ENCODE measurements at regions not wholly inside any gene's neighbourhood (a gene's known extent, or its start where the extent isn't known, plus 50 kb on each side); places are given as distances from the start of the nearest gene placed in this dataset.
"Not testable (repeated sequence)": the region's sequence is repeated elsewhere in the genome, so short reads cannot be mapped to it uniquely, and the experiment has no call there.

DNA sequence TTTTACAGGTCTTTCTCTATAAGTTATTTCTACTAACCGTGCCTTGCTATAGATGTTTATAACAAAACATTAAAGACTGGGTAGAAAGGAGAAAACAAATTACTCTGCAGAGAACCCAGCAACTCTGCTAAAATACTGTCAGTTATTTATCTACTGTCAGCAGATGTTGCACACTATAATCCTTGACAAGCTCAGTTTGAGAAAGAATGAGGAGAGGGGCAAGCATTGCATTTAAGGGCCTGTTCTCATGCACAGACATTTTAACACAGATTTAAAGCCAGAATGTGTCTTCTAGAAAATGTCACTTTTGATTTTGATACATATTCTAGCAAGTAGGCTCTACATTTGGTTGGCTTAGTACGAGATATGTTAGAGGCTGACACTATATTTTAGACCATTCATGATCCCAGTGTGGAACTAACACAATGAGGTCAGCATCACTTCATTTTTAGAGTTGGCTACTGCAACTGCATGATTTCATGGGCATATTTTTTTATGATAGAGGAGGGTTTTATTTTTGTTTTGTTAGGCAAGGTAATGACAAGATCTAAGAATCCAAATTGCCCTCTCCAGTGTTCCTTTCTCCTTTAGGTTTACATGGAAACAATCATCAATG, 516.4 kb downstream of the ZEB2 start:
- H3K4me3 ChIP-seq (ENCODE audit: low read depth, low read length) = no peak overlapping the region
- TF ChIP-seq, protein P1, sequence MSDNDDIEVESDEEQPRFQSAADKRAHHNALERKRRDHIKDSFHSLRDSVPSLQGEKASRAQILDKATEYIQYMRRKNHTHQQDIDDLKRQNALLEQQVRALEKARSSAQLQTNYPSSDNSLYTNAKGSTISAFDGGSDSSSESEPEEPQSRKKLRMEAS (IDR thresholded peaks at IDR 0.05; ENCODE audit: low read depth, low read length) = no peak
- no peak for TF ChIP-seq POLR2A (IDR thresholded peaks at IDR 0.05; ENCODE audit: extremely low read depth, insufficient read length)
- TF ChIP-seq, protein P2, sequence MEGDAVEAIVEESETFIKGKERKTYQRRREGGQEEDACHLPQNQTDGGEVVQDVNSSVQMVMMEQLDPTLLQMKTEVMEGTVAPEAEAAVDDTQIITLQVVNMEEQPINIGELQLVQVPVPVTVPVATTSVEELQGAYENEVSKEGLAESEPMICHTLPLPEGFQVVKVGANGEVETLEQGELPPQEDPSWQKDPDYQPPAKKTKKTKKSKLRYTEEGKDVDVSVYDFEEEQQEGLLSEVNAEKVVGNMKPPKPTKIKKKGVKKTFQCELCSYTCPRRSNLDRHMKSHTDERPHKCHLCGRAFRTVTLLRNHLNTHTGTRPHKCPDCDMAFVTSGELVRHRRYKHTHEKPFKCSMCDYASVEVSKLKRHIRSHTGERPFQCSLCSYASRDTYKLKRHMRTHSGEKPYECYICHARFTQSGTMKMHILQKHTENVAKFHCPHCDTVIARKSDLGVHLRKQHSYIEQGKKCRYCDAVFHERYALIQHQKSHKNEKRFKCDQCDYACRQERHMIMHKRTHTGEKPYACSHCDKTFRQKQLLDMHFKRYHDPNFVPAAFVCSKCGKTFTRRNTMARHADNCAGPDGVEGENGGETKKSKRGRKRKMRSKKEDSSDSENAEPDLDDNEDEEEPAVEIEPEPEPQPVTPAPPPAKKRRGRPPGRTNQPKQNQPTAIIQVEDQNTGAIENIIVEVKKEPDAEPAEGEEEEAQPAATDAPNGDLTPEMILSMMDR (IDR thresholded peaks at IDR 0.05; ENCODE audit: low read depth, low read length) = no peak
- DNase-seq (ENCODE audit: low read depth) = no peak

DNA sequence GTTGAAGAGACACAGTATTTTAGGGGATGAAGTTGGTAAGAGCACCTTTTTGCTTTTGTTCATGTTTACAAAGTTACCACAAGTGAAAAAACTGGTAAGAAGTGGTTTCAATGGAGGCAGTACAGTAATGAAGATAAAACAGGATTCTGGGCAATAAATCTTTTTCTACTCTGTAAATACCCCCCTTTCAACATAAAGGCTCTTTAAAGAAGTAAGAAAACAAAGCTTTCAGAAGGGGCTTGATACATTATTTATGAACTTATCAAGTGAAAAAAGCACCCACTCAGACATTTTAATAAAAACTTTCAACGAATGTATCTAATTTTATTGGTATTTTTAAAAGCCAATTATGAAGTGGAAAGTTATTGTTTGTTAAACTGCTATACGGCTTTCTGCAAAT, 522.9 kb downstream of the ZEB2 start:
- H3K4me3 ChIP-seq (ENCODE audit: low read depth, low read length) = no peak overlapping the region
- no peak for DNase-seq (ENCODE audit: low read depth)
- TF ChIP-seq, protein P2 (IDR thresholded peaks at IDR 0.05; ENCODE audit: low read depth, low read length) = no peak
- TF ChIP-seq MYC (IDR thresholded peaks at IDR 0.05; ENCODE audit: low read depth, low read length) (no peak), POLR2A (IDR thresholded peaks at IDR 0.05; ENCODE audit: extremely low read depth, insufficient read length) (no peak)
- TF ChIP-seq, protein P1 (IDR thresholded peaks at IDR 0.05; ENCODE audit: low read depth, low read length) = no peak

DNA sequence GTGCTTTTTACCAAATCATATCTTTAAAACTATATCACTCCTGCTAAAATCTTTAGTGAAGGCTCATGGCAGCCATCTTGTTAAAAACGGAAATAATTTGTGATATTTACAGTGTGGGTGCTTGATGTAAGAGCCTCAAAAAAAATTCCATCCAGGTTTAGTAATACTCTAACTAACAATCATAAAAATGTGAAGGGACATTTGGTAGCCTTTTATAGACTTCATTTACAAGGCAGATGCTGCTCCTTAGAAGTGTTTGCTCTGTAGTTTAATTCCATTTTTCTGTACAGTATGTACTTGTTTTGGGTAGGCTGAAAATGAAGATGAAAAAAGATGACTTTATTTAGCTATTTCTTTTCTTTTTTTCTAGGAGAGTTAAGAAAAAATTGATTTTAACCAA, 525.0 kb downstream of the ZEB2 start:
- DNase-seq (ENCODE audit: low read depth) = no peak

DNA sequence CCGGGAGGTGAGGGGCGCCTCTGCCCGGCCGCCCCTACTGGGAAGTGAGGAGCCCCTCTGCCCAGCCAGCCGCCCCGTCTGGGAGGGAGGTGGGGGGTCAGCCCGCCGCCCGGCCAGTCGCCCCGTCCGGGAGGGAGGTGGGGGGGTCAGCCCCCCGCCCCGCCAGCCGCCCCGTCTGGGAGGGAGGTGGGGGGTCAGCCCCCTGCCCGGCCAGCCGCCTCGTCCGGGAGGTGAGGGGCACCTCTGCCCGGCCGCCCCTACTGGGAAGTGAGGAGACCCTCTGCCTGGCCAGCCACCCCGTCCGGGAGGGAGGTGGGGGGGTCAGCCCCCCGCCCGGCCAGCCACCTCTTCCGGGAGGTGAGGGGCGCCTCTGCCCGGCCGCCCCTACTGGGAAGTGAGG, 528.3 kb downstream of the ZEB2 start:
- not testable (repeated sequence) for DNase-seq (ENCODE audit: low read depth); H3K4me3 ChIP-seq (ENCODE audit: low read depth, low read length)

More for the DNA sequence above, 525.0 kb downstream of the ZEB2 start:
- TF ChIP-seq MYC (IDR thresholded peaks at IDR 0.05; ENCODE audit: low read depth, low read length) (no peak), POLR2A (IDR thresholded peaks at IDR 0.05; ENCODE audit: extremely low read depth, insufficient read length) (no peak)
- TF ChIP-seq, protein P1 (IDR thresholded peaks at IDR 0.05; ENCODE audit: low read depth, low read length) = no peak
- TF ChIP-seq, protein P2 (IDR thresholded peaks at IDR 0.05; ENCODE audit: low read depth, low read length) = no peak
- no peak overlapping the region for H3K4me3 ChIP-seq (ENCODE audit: low read depth, low read length)

DNA sequence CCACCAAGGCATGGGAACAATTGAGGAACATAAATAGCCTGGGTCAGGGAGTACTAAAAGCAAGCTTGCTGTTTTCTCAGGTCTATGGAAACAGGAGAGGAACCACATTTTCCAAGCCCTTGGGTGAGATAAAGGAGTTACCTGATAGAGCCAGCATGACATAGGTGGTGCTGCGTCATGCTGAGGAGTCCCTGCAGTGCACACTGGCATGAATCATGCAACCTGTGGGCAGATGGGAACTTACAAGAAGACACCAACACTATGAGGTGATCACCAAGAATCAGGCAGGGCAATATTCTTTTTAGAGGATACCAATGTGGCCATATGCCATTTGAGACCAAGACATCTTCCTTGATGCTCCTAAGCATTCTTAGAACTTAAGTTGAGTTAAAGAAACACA, 531.8 kb downstream of the ZEB2 start:
- H3K4me3 ChIP-seq (ENCODE audit: low read depth, low read length) = no peak overlapping the region
- no peak for DNase-seq (ENCODE audit: low read depth)
- TF ChIP-seq MYC (IDR thresholded peaks at IDR 0.05; ENCODE audit: low read depth, low read length) (no peak), POLR2A (IDR thresholded peaks at IDR 0.05; ENCODE audit: extremely low read depth, insufficient read length) (no peak)
- TF ChIP-seq, protein P2 (IDR thresholded peaks at IDR 0.05; ENCODE audit: low read depth, low read length) = no peak
- TF ChIP-seq, protein P1 (IDR thresholded peaks at IDR 0.05; ENCODE audit: low read depth, low read length) = no peak

DNA sequence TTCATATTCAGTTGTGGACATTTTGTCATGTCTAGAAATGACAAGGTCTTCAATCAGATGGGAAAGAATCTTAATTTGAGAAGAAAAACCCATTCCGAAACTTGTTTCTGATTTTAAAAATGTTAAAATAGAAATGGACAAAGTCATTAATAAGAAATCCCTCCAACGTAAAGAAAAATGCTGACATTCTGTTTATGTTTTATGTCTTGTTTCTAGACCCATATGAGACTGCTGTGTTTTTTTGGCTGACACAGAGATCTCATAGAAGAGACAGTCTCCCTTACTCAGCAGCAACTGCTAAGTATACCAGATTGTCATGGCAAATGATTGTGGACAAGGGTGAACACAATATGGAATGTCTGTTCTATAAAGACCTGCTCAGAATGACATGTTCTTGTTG, 538.5 kb downstream of the ZEB2 start:
- TF ChIP-seq, protein P2 (IDR thresholded peaks at IDR 0.05; ENCODE audit: low read depth, low read length) = no peak
- TF ChIP-seq POLR2A (IDR thresholded peaks at IDR 0.05; ENCODE audit: extremely low read depth, insufficient read length) = no peak
- TF ChIP-seq MYC (IDR thresholded peaks at IDR 0.05; ENCODE audit: low read depth, low read length) = no peak
- TF ChIP-seq, protein P1 (IDR thresholded peaks at IDR 0.05; ENCODE audit: low read depth, low read length) = no peak
- no peak for DNase-seq (ENCODE audit: low read depth)
- no peak overlapping the region for H3K4me3 ChIP-seq (ENCODE audit: low read depth, low read length)
